HG03565 (cell line): ENCODE measurements at regions not wholly inside any gene's neighbourhood (a gene's known extent, or its start where the extent isn't known, plus 50 kb on each side); places are given as distances from the start of the nearest gene placed in this dataset.

Source experiments
- ATAC-seq: cut with Tn5 transposase; IDR thresholded peaks from one replicate; pipeline ENCODE4 v1.9.1; 2021; ENCODE audit warnings: mild to moderate bottlenecking, moderate library complexity; ENCODE audit not compliant: unreplicated experiment

DNA sequence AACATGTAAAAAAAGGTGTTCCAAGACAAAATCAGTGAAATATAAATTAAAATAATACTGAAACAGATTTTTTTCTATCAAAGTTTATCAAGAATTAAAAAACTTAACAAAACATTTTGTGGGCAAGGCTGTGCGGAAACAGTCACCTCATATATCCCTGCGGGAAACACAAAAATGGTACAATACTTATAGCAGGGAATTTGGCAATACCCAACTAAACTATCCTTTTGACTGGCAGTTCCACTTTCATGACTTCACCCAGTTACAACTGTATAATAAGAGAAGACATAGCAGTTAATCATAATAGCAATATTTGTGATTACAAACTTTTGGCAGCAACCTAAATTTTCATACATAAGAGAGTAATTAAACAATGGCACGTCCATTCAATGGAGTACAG is 121.5 kb upstream of the EGLN3 start:
- ATAC-seq = no peak

DNA sequence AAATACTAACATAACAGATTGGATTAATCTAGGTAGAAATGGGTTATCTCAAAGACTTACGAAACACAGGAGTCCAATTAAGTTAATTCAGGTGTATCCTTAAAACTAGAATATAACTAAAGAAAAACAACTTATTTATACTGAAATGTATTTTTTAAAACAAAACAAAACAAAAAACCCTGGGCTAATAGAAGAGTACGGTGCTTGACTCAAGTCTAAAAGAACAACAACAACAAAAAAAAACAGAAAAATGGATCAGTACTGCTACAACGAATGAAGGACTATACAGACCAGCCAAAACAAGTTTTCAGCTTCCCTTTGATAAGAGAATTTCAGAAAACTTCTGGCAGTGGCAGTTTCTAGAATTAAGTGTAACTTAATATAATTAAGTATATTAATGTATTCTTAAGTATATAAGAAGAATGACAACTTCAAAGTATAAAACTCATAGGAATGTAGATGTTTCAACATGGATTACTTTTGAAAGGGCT is 120.1 kb upstream of the EGLN3 start:
- no peak for ATAC-seq

DNA sequence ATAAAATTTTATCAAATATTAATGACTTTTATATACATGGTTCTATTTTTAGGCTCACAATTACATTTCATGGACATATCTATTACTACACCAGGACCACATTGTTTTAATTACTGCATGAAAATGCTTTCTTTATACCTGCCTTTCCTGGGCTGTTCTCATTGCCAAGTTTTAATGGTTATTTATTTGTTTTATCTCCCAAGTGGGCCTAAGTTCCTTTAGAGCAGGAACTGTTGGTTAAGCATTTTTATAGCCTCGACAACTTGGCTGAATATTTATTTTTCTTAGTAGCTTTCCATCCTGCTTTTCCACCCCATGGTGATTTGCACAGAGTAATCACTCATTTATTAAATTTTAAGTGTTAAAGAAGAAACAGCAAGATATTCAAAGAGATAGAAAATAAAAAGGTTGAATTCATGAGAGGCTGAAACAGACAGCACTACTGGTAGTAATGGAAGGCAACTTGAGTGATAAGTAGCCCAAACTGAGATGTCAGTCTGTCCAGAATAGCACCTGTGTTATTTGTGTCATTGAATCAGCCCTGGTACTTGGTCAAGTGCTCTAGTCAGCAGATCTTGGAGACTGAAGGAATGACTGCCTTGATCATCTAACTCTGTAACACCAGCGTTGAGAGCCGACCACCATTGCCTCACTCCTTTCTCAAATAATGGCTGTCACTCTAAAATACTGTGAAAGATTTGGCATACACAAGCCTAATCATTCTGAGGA is 119.1 kb upstream of the EGLN3 start:
- no peak for ATAC-seq

DNA sequence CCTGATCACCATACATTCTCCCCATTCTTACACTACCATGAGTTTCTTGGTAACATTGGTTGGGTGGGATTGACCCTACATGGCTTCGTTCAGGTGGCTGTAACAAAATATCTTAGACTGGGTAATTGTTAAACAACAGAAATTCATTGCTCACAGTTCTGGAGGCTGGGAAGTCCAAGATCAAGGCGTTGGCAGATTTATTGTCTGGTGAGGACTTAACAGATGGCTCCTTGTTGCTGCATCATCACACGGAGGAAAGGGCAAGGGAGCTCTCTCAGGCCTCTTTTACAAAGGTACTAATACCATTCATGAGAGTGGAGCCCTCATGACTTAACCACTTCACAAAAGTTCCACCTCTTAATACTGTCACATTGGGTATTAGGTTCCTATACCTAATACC is 116.7 kb upstream of the EGLN3 start:
- no peak for ATAC-seq

DNA sequence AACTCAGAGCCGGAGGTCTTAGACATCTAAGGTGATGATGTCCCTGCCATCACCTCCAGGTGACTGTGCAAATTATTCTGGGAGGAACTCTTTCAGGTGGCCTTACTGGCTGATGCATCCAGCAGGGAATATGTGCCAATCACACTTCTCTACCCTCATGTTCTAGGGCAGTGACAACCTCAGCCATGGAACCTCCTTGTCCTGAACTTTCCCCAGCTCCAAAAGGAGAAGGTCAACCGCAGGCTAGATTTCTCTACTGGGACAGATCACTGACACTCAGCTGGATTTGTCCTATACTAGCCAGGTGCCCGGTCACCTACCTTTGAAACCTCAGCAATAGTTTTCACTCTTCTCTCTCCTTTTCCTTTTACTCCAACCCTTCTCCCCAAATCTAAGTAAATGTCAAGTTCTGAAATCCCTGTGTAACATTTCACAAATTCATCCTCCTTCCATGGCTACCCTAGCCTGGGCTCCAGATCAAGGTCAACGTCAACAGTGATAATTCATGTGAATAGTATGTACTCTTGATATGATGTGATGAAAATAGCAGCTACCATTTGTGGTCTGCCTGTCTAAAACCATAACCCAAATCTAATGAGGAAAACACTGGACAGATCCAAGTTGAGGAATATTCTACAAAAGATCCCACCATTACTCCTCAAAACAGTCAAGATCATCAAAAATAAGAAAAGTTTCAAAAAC is 115.0 kb upstream of the EGLN3 start:
- no peak for ATAC-seq

DNA sequence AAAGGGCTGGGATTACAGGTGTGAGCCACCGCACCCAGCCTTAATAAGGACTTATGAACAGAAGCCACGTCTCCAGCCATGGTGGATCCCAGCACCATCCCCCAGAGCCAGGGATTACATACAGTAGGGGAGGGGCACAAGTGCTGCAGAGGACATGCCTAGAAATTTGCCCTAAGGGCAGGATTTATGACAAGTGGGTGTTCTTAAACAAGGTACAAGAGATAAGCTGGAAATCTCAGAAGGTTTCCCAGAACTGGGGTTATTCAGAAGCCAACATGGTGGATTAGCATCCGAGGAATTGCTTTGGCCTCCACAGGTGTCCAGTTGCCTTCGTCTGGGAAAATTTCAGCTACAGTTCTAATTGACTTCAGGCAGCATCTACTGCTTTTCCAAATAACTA is 114.4 kb upstream of the EGLN3 start:
- ATAC-seq = no peak

DNA sequence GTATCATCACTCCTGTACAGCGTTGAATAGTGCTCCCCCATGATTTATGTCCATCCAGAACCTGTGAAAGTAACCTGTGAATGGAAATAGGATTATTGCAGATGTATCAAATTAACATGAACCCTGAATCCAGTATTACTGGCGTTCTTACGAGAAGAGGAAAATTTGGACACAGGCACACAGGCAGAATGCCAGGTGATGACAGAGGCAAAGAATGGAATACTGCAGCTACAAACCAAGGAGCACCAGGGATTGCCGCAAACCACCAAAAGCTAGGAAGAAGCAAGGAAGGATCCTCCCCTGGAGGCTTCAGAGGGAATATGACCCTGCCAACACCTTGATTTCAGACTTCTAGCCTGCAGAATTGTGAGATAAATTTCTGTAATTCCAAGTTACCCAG is 113.5 kb upstream of the EGLN3 start:
- no peak for ATAC-seq

DNA sequence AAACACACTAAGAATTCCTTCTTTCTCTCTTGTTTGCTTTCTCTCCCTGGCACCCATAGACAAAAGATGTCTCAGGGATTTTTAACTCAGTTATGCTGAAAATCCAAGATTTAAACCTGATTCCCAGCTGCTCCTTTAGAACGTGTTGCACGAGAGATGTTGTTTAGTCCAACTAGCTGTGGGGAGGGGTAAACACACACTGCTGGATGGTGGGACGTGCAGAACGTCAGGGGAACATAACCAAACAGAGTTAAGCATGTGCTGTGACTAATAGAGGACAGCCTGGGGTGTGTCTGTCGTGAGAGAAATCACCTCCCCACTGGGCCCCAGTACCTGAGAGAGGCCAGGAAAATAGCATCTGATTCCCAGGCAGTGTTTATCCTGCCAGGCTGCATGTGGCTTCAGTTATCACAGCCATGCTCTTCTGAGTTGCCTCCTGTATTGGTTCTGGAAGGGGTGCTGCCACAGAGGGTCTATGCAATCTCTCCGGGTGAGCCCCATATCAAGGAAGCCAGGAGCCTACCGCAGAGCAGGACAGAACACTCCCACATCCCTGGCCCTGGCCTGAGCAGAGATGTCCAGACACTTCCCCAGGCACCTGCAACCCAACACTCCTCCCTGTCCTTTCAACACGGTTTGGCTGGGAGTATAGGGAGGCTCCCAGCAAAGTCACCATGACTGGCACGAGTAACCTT is 112.7 kb upstream of the EGLN3 start:
- ATAC-seq = no peak

DNA sequence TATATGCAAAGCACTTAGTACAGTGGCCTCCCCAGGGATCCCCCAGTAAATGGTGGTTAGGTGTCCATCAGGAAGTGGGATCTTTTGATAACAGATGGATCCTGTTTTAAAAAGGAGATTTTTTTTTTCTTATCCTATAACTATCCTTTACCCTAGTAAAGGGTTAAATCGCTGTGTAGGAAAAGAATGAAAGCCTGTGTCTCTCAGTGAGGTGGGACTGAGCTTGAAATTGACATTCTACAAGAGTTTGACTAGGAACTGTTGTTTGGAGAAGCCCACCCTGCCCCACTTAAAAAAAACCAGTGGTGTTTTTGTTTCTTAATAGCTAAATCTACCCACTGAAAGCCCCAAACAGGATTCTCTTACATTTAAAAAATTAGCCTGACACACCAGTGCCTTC is 112.2 kb upstream of the EGLN3 start:
- ATAC-seq = no peak

DNA sequence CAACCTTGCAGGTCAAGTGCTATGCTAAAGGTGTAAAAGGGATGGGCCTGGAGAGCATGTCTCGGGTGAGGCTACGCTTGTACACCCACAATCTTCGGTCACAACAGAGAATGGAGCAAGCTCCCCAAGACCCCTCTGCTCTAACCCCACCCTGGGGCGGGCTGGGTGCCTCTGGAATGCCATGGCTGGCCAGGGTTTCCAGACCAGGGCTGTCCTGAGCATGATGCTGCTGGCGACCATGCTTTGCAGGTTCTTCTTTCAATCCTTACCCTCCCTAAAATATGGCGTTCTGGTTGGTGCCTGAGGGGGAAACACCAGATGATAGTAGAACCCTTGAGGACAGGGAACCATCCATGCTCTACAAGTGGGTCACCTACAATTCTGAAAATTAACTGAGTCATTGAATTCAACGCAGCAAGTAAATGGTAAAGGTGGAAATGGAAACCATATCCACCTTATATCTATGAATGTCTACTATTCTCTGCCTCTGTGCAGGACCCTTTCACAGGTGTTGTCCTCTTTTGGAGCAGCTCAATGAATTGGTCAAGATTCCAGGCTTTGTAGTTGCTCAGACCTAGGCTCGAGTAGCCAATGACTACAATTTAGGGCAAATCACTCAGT is 111.6 kb upstream of the EGLN3 start:
- ATAC-seq = no peak

DNA sequence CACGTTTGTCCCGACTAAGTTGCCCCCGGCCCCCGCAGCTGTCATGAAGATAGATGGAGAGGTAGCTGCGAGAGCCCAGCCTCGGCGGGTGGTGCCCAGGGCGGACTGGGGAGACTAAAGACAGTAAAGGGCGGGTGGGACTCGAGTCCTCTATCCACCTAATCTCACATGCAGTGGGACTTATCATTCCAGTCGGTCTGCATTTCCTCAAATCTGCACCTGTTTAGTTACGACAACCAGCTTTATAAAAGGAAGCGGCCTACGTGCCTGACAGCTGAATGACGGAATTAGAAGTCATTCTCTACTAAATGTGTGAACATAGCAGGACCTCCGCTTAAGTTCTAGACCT is 109.8 kb upstream of the EGLN3 start:
- no peak for ATAC-seq

DNA sequence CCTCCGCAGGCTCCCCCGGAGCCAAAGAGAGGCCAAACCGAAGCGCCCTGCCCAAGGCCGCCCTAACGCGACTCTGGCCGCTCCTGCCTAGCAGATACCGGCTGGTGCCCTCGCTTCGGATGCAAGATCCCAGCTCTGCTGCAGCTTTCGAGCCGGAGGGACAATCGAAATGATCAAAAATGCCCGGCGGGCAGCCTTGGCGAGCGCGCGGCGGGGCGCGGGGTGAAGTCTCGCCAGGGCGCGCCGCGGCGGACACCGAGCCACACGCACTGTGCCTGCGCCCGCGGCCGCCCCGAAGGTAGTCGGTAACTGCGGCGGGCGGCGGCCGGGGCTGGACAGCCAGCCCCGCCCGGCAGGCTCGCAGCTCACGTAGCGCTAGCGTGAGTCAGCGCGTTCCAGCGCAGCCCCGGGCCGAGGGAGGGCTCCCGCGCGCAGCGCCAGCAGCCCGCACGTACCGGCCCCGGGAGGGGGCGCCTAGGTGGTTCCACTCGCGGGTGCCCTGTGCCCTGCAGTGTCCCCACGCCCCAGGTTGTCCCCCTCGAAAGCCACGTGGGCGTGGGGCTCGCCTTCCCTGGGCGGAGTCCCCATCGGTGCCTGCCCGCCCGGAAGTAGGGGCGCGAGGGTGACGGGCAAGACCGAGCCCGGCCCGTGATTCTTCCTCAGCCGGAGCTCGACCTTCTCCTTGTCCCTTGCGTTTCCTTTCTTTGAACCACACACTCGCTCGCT is 109.2 kb upstream of the EGLN3 start:
- peak; percentile 85 for ATAC-seq

DNA sequence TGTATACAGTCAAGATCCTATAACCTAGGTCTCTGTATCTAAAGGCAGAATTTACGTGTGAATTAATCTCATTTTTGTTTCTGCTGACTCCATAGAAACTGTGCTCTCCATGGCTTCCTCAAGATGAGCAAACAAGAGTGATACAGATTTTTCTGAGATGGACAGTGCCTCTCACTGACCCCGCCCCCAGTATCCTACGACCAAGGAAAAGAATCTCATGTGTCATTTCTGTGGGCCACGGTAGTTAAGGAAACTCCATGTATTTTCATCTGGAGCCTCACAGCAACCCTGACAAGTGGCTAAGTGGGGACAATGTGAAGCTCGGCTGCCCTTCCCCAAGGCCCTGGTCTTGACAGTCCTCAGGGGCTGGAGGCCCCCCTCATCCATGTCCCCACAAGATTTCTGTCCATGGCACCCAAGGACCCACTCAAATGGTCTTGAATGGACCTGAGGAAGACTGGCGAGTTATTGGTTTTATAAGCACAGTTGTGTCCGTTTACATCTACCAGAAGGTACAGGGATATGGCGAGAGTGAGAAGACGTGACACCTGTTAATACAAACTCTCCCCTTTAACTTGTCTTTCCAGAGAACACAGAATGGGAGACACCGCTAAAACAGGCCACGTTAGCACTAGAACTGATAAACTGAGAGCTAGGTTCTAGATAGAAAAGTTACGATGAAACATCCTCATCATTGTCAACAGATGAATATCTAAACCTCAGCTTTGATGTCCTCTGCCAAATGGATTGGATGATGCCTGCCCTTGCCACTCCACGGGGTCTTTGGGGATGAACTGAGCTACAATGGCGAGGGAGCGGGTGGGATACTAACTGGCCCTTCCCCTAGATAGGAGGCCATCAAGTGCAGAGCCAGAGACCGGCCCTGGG is 108.4 kb upstream of the EGLN3 start:
- no peak for ATAC-seq

DNA sequence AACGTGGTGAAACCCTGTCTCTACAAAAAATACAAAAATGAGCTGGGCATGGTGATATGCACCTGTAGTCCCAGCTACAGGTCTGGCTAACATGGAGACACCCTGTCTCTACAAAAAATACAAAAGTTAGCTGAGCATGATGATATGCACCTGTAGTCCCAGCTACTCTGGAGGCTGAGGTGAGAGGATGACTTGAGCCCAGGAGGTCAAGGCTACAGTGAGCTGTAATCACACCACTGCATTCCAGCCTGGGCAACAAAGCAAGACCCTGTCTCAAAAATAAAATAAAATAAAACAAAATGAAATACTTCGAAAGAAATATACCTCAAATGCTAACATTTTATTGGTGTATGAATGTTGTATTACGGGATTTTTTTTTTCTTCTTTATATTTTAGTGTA is 107.6 kb upstream of the EGLN3 start:
- ATAC-seq = no peak

DNA sequence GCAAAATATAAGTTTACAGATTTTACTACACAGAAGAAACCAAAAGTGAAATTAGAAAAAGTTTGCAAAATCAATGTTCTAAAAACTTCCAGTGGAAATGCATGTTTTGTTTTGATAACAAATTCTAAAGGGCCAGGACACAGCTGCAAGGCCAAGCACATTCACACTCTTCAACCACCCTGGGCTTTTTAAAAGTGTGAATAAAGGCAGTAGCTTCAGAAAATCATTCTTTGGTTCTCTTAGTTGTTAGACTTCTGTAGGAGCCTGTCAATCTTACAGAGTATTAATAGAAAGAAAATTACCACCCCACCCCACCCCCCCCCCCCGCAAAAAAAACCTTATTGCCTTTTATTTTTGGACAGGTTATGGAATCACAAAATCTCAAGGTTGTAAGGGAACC is 105.2 kb upstream of the EGLN3 start:
- no peak for ATAC-seq

DNA sequence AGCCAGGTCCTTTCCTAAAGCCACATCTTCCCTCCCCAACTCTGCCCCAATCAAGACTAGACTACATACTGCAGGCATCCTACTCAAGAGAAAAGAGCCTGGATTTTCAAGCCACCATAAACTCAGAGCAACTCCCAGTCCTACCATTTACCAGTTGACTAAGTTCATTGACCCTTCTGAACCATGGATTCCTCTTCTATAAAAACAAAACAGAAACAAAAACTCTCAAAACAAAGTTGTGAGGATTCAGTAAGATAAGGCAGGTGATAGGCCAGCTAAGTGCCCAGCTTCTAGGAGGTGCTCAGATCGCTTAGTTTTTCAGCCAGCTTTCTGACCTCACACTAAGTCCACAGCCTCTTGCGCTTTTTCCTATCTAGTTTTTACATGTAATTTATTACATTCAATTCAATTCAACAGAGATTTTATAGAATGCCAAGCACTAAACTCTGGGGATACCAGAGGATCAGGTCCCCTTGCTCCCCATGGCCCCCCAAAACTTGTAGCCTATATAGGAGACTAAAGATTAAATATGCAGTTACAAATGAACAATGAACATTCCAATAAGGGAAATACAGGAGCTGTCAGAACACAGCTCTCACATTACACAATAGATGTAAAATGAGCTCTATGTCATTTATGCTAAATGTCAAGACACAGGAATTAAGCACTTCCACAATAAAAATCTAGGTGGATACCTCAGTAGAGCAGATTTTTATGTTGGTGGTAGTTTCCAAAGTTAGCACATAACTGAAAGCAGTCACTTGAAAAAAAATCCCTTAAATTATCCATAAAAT is 104.5 kb upstream of the EGLN3 start:
- ATAC-seq = no peak

DNA sequence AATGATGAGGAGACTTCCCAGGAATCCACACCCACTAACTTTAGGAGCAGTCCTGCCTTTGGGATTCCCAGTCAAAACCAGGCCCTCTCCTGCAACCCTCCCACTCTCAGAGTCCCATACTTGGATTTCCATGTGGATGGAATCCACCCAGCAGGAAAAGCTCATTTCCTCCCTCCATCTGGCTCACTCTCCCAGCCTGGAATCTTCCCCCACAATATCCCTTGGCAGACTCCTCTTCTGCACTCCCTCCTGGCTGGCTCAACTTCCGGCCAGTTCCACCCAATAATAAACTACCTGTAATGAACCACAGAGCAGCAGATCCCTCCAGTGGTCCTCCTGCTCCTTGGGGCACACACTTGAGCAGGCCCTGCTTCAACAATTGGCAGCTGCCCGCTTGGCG is 102.8 kb upstream of the EGLN3 start:
- no peak for ATAC-seq

DNA sequence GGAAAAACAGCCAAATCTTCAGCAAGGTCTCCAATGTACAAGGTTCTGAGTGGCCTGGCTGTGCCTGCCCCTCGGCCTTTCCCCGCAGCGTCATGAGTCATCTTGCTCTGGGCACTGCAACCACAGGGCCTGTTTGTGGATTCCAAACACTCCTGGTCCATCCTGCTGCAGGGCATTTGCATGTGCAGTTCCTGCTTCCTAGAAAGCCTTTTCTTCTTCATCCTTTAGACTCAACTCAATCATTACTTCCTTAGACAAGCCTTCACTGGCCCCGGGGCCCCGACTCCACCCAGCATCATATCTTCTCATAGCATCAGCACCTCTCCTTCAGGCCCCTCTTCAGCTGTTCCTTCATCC is 101.8 kb upstream of the EGLN3 start:
- no peak for ATAC-seq

DNA sequence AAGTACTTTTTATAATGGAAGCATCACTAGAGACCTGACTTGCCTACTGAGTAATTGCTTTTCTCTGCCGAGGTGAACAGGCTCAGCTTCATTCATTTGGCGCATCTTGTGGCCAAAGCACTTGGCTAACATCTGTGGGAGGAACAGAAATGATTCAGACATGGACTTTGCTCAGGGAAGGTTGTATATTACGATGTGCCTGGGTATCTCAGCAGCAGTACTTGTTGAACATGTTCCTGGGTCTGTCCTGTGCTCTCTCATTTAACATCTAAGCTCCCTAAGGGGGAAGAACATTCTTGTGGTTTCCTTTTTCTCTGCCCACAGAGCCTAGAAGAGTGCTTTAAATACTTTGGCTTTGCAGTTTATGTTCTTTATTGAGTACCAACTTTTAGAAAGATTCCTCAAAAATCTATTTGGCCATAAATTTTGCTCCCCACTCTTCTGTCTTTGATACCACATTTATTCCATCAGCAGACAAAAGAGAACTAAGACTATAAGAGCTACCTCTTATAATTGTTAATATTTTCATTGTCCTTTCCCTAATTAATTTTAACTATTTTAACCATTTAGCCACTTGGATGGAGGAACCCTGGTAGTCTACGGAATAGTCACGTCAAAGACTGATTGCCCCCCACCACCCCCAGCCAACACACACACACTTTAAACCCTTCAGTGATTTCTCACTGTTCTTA is 101.2 kb upstream of the EGLN3 start:
- peak; percentile 68 for ATAC-seq
